HepG2 (cell line): ENCODE measurements at regions not wholly inside any gene's neighbourhood (a gene's known extent, or its start where the extent isn't known, plus 50 kb on each side); places are given as distances from the start of the nearest gene placed in this dataset.
A peak's percentile ranks its signal among the peaks of the same experiment; 100 is the strongest.

Source experiments
- ASH2L ChIP-seq: fragments of 300-600, 200-600 bp; sonication (generic); IDR thresholded peaks from 2 replicates; pipeline ENCODE4 v1.7.0; 2017; ENCODE audit warnings: low read depth, mild to moderate bottlenecking, moderate library complexity, mixed read lengths, low read length; ENCODE audit not compliant: insufficient read length
- ETV5 ChIP-seq: IDR thresholded peaks from 2 replicates; pipeline ENCODE4 v1.6.1; 2018; ENCODE audit warnings: missing biosample characterization, missing genetic modification reagents, inconsistent platforms, borderline replicate concordance
- FUBP1 ChIP-seq: sonication (generic); formaldehyde crosslinking; IDR thresholded peaks from 2 replicates; pipeline ENCODE4 v1.5.1; 2020; ENCODE audit warnings: missing genetic modification reagents, mild to moderate bottlenecking, borderline replicate concordance
- GABPB1 ChIP-seq: IDR thresholded peaks from 2 replicates; pipeline ENCODE4 v1.6.1; 2016; ENCODE audit warnings: mild to moderate bottlenecking, missing genetic modification reagents, moderate library complexity, missing compliant biosample characterization
- USF2 ChIP-seq, 2 experiments: sonication (generic) in 1 of 2; formaldehyde crosslinking in 1 of 2; IDR thresholded peaks; 2 replicates each; pipeline versions ENCODE4 v1.5.1 to v1.6.1; 2011 to 2020; ENCODE audit warnings: borderline replicate concordance in 1 of 2, low read depth in 1 of 2, low read length in 1 of 2, mild to moderate bottlenecking in 1 of 2, missing genetic modification reagents in 1 of 2, moderate library complexity in 1 of 2
- ZBTB40 ChIP-seq, 2 experiments: fragments of 450-650 bp in 1 of 2; sonication (generic) in 1 of 2; formaldehyde crosslinking in 1 of 2; IDR thresholded peaks; 2 replicates each; pipeline versions ENCODE4 v1.6.1 to v1.8.0; 2016 to 2022; ENCODE audit warnings: antibody characterized with exemption in 1 of 2, mild to moderate bottlenecking in 1 of 2, missing genetic modification reagents in 1 of 2
- ZFP36L2 ChIP-seq: sonication (generic); formaldehyde crosslinking; IDR thresholded peaks from 2 replicates; pipeline ENCODE4 v1.4.0; 2020; ENCODE audit warnings: missing genetic modification reagents
- ZNF17 ChIP-seq: sonication (generic); formaldehyde crosslinking; IDR thresholded peaks from 2 replicates; pipeline ENCODE4 v1.5.0; 2020; ENCODE audit warnings: mild to moderate bottlenecking, missing genetic modification reagents
- ZNF343 ChIP-seq: sonication (generic); formaldehyde crosslinking; IDR thresholded peaks from 2 replicates; pipeline ENCODE4 v1.4.0; 2020; ENCODE audit warnings: mild to moderate bottlenecking, missing genetic modification reagents
- ZNF558 ChIP-seq: sonication (generic); formaldehyde crosslinking; IDR thresholded peaks from 2 replicates; pipeline ENCODE4 v1.9.0; 2022; ENCODE audit warnings: mild to moderate bottlenecking, missing genetic modification reagents, borderline replicate concordance
- ZNF605 ChIP-seq: sonication (generic); formaldehyde crosslinking; IDR thresholded peaks from 2 replicates; pipeline ENCODE4 v1.8.0; 2022; ENCODE audit warnings: mild to moderate bottlenecking, missing genetic modification reagents
- ZNF749 ChIP-seq: sonication (generic); formaldehyde crosslinking; IDR thresholded peaks from 2 replicates; pipeline ENCODE4 v1.8.0; 2022; ENCODE audit warnings: mild to moderate bottlenecking, missing genetic modification reagents, moderate library complexity, borderline replicate concordance
- ZNF768 ChIP-seq: sonication (generic); formaldehyde crosslinking; IDR thresholded peaks from 2 replicates; pipeline ENCODE4 v1.4.0; 2020; ENCODE audit warnings: missing genetic modification reagents
- ZSCAN21 ChIP-seq: sonication (generic); formaldehyde crosslinking; IDR thresholded peaks from 2 replicates; pipeline ENCODE4 v1.8.0; 2022; ENCODE audit warnings: mild to moderate bottlenecking, missing genetic modification reagents, moderate library complexity, borderline replicate concordance

- TF ChIP-seq FUBP1 (CRISPR knock-in tag) (0 out of 2 replicates have a peak, but pooled peaks have one; percentile 4), ETV5 (CRISPR knock-in tag) (peak; percentile 6; the same call in 1 of the 2 replicates), ZFP36L2 (CRISPR knock-in tag) (no peak), USF2 (IDR thresholded peaks at IDR 0.05; ENCODE audit: low read depth, low read length) (no peak), USF2 (CRISPR knock-in tag; IDR thresholded peaks at IDR 0.05; ENCODE audit: borderline replicate concordance) (no peak), ZNF558 (CRISPR knock-in tag) (0 out of 2 replicates have a peak, but pooled peaks have one; percentile 26), ZSCAN21 (0 out of 2 replicates have a peak, but pooled peaks have one; percentile 6), ZBTB40 (IDR thresholded peaks at IDR 0.05) (no peak), ZBTB40 (CRISPR knock-in tag; IDR thresholded peaks at IDR 0.05) (no peak), ZNF343 (no peak), ZNF768 (CRISPR knock-in tag) (no peak), ZNF749 (CRISPR knock-in tag) (no peak), ASH2L (no peak), ZNF605 (0 out of 2 replicates have a peak, but pooled peaks have one; percentile 15), ZNF17 (CRISPR knock-in tag) (no peak), GABPB1 (CRISPR knock-in tag) (peak; percentile 31; the same call in 1 of the 2 replicates)
These were observed 59.9 kb upstream of the FBRSL1 start (continued) for GRCh38 chr12:132429946-132430643.
